HG03558 (cell line): ENCODE measurements at regions not wholly inside any gene's neighbourhood (a gene's known extent, or its start where the extent isn't known, plus 50 kb on each side); places are given as distances from the start of the nearest gene placed in this dataset.
"Not testable (repeated sequence)": the region's sequence is repeated elsewhere in the genome, so short reads cannot be mapped to it uniquely, and the experiment has no call there.

Experiments
- ATAC-seq: cut with Tn5 transposase; IDR thresholded peaks from one replicate; pipeline ENCODE4 v1.9.1; 2021; ENCODE audit warnings: moderate number of reproducible peaks; ENCODE audit not compliant: unreplicated experiment; ENCODE audit errors: extremely low read depth

- ATAC-seq, result no peak
Observed at GRCh38 chr3:15851735-15852134, 54.0 kb upstream of the ANKRD28 start.

- peak; percentile 53 for ATAC-seq
Observed at GRCh38 chr3:15858547-15859506, 61.0 kb upstream of the ANKRD28 start.

DNA sequence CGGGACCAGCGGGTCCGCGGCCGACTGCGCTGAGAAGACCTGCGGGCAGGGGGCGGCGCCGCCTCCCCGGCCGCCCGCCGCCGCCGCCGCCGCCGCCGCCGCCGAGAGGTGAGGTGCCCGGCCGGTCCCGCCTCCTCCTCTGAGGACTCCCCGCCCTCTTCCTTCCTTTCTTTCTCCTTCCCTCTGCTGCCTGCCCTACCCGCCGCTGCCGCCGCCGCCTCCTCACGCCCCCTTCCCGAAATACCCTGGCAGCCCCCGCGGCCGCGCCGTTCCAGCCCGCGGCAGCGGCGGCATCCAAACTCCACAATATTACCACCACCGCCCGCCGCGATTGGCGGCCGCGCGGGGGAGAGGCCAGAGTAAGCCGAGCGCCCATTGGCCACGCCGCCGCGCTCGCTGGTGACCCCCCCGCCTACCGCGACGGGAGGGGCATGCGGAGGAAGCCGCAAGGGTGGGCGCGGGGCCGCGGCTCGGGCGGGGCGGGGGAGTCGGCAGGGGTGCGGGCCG lies 61.8 kb upstream of the ANKRD28 start:
- peak; percentile 64 for ATAC-seq

GRCh38 chr3:15860014-15860934 lies 62.5 kb upstream of the ANKRD28 start:
- ATAC-seq, result peak; percentile 16

DNA sequence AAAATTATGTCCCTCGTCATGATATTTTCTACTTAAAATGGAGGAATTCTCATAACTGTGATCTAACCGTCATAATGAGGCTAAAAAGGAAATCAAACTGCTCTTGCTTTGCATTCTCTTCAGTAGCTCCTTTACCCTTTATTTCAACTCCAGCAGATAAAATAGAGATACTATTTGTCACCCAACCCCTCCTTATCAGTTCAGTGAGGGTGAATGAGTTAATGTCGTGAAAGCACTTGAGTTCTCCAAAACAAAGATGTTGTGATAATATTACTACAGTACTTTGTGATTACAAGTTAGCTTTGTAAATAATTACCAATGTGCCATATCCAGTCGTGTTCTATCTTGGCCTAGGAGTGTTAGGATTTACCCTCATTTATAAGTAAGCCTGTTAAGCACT lies 63.4 kb upstream of the ANKRD28 start:
- ATAC-seq, result no peak

- ATAC-seq, result no peak
Observed at GRCh38 chr3:15872807-15873206, 75.0 kb upstream of the ANKRD28 start.

DNA sequence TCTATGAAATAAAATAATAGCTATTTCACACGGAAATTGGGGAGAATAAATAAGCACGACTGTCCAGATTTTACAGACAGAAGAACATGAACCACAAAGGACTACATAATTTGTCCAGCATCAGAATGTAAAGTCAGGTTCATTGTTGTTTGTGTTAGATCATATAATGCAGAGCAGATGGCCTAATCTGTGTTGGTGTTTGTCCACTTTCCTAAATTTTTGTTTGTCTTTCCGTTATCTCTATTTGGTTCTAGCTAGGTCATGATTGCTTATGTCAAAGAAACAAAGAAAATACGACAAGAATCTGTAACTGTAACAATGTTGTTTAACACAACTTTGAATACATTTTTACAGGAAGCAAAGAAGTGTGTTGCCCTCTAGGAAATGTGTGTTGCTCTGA lies 75.6 kb upstream of the ANKRD28 start:
- ATAC-seq, result no peak

DNA sequence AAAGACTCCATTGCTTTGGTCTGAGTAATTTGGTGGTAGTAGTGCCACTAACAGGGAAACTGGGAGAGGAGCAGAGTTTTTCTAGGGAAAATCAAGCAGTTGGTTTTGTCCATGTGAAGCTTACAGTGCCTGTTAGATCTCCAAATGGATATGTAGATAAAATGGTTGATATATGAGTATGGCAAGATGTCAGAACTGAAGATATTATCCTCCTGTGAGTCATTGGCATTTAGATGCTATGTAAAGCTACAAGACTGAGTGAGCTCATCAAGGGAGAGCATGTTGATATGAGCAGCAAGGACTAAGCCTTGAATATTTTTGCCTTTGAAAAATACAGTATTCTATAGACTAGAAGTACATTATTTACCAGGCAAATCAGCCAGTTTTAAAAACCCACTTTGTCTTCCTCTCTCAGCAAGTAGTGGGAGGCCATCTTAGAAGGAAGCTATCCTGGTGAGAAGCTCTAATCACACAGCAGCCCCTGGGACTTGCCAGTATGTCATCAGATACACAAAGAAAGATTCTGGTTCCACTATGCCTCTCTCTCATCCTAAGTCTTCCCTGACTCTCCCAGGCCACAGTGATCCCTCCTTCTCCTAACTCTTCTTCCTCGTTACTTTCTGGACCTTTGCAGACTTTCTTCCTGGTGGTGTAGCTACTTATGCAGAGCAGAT lies 77.4 kb upstream of the ANKRD28 start:
- ATAC-seq, result no peak

GRCh38 chr3:15876669-15877068 lies 78.9 kb upstream of the ANKRD28 start:
- ATAC-seq, result no peak

DNA sequence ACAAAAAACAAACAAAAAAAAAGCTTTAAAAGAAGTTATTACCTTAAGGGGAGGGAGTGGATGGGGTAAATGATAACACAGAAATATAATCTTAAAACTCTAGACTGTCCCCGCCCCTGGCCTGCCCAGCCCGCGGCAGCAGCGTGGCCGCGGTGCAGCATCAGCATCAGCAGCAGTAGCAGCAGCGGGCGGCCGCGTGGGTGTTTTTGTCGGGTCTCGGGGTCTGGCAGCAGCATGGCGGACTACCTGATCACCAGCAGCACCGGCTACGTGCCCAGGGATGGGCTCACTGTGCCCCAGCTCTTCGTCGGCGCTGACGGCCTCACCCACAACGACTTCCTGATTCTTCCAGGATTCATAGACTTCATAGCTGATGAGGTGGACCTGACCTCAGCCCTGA lies 80.0 kb upstream of the ANKRD28 start:
- ATAC-seq, result no peak

DNA sequence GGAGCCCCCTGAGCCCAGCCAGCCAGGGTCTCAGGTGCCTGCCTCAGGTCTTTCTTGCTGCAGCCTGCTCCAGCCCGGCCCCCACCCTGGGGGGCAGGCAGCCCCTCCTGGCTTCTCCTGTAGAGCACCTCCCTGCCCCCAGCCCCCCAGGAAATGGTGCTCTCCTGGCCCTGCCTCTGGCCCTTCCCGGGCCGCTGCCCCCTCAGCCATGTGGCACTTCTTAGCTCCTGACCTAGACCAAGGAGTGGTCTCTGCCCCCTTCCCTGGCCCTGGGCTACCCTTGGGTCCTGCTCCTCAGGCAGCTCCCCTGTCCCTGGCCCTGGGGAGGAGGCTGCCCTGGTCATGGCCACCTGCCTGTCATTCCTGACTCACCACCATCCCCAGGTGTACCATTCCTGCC lies 82.0 kb upstream of the ANKRD28 start:
- ATAC-seq, result not testable (repeated sequence)

GRCh38 chr3:15882577-15882976 lies 84.8 kb upstream of the ANKRD28 start:
- no peak for ATAC-seq

DNA sequence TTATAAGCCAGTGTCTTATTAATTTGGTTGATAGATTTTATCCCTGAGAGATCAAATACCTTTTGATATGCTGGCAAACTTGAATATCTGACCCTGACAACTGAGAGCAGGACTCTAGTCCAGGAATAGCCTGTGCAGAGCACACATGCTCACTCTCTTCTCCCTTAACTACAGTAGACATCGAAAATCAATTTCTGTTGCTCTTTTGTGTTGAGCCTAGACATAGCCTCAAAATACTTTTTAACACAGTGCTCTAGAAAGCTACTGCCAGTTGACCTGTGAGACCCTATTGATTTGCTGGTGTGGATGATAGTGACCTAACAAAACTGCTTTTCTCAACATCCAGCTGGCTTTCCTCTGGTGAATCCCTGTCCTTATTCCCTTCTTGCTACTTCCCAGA lies 86.4 kb upstream of the ANKRD28 start:
- ATAC-seq, result no peak

GRCh38 chr3:15886521-15886920 lies 88.7 kb upstream of the ANKRD28 start:
- no peak for ATAC-seq

- ATAC-seq, result no peak
Observed at GRCh38 chr3:15887261-15887660, 89.5 kb upstream of the ANKRD28 start.

DNA sequence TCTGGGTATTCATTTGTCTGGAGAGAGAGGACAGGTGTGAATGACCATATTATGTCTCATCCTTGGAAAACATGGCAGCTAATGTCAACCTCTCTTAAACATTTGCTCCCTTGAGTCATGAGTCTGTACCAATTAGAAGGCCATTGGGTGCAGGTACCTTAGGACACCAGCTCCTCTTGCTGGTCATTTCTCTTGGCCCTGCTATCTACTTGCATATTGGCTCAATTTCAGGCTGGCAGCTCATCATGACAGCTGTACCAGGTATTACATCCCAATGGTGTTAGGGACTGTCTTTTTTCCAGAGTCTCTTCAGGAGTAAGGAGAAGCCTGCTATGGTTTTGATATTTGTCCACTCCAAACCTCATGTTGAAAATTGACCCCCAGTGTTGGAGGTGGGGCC lies 92.2 kb upstream of the ANKRD28 start:
- no peak for ATAC-seq

GRCh38 chr3:15892311-15893227 lies 94.8 kb upstream of the ANKRD28 start:
- ATAC-seq, result no peak

DNA sequence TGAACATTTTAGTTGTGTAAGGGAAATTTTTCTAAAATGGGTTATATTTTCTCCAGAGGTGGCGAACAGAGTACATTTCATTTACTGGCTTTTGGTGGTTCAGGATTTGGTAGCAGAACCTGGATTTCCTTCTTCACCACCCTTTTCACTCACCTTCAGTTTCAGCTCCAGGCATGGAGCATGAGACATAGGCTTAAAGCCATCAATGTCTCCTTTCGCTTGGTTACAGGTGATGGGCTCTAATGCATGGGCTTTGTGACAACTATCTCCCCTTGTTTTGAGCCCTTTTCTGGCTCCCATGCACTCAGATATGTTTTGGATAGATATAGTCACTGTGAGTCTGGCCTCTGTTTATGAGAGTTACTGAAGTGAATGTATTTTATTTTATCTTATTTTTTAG lies 96.6 kb upstream of the ANKRD28 start:
- ATAC-seq, result no peak

- ATAC-seq, result no peak
Observed at GRCh38 chr3:15896500-15896899, 98.7 kb upstream of the ANKRD28 start.
